OCI-LY3 (cell line): ENCODE measurements at regions not wholly inside any gene's neighbourhood (a gene's known extent, or its start where the extent isn't known, plus 50 kb on each side); places are given as distances from the start of the nearest gene placed in this dataset.
A peak's percentile ranks its signal among the peaks of the same experiment; 100 is the strongest.

Experiments
- H2AFZ ChIP-seq: fragments of 200-600, 300-600 bp; shearing (Covaris generic); 2 replicates; pipeline ENCODE4 v1.6.0; 2014; ENCODE audit warnings: antibody characterized with exemption, low read depth, low read length
- H3K27ac ChIP-seq: fragments of 200-600, 300-600 bp; sonication (generic); 2 replicates; pipeline ENCODE4 v1.5.1; 2014; ENCODE audit warnings: mild to moderate bottlenecking, low read length, moderate library complexity, mixed read lengths
- H3K27me3 ChIP-seq: fragments of 200-600, 300-600 bp; sonication (generic); 2 replicates; pipeline ENCODE4 v1.6.1; 2014; ENCODE audit warnings: low read depth, low read length, mixed read lengths
- H3K36me3 ChIP-seq: fragments of 200-600, 300-600 bp; sonication (generic); replicated peaks from 2 replicates; pipeline ENCODE3; 2014; ENCODE audit warnings: low read depth, low read length, mixed read lengths
- H3K4me1 ChIP-seq: fragments of 300-600, 200-600 bp; sonication (generic); 2 replicates; pipeline ENCODE4 v1.6.1; 2014; ENCODE audit warnings: low read length, mixed read lengths
- H3K4me2 ChIP-seq: fragments of 200-600, 300-600 bp; sonication (generic); 2 replicates; pipeline ENCODE4 v1.6.1; 2014; ENCODE audit warnings: low read length, mixed read lengths
- H3K4me3 ChIP-seq: fragments of 300-600, 200-600 bp; sonication (generic); 2 replicates; pipeline ENCODE4 v1.5.1; 2014; ENCODE audit warnings: antibody characterized with exemption, mild to moderate bottlenecking, low read length, moderate library complexity
- H3K79me2 ChIP-seq: fragments of 300-600, 200-600 bp; shearing (Covaris generic); 2 replicates; pipeline ENCODE4 v1.6.1; 2014; ENCODE audit warnings: mild to moderate bottlenecking, low read length, mixed read lengths
- H3K9ac ChIP-seq: fragments of 300-600, 200-600 bp; shearing (Covaris generic); 2 replicates; pipeline ENCODE4 v1.6.0; 2014; ENCODE audit warnings: mild to moderate bottlenecking, low read length, moderate library complexity
- H3K9me3 ChIP-seq: fragments of 200-600, 300-600 bp; shearing (Covaris generic); 2 replicates; pipeline ENCODE4 v1.6.1; 2014; ENCODE audit warnings: low read length, mixed read lengths; ENCODE audit not compliant: insufficient read depth
- H4K20me1 ChIP-seq: fragments of 200-600, 300-600 bp; sonication (generic); 2 replicates; pipeline ENCODE4 v1.6.1; 2016; ENCODE audit warnings: low read length, mixed read lengths; ENCODE audit not compliant: insufficient read depth
- CTCF ChIP-seq: fragments of 200-600, 300-600 bp; sonication (generic); IDR thresholded peaks from 2 replicates; pipeline ENCODE4 v1.5.1; 2014; ENCODE audit warnings: antibody characterized with exemption, low read length, low read depth
- EZH2phosphoT487 ChIP-seq: fragments of 200-600 bp; shearing (Covaris generic); IDR thresholded peaks from 2 replicates; pipeline ENCODE4 v1.6.1; 2018; ENCODE audit warnings: antibody characterized with exemption, mixed run types, low read depth

- Histone ChIP-seq H3K9ac (no peak overlapping the region), H3K4me3 (no peak overlapping the region), H3K27ac (no peak overlapping the region), H3K36me3 (no peaks in the 10 kb centered on the region), H3K9me3 (no peaks in the 10 kb centered on the region), H3K79me2 (no peaks in the 10 kb centered on the region), H2AFZ (no peak overlapping the region), H3K4me2 (no peak overlapping the region), H3K4me1 (peaks cover 10% of the 10 kb centered on the region), H4K20me1 (no peaks in the 10 kb centered on the region), H3K27me3 (no peaks in the 10 kb centered on the region)
- TF ChIP-seq CTCF (no peak), EZH2phosphoT487 (no peak)
Observed at GRCh38 chr5:124856726-124857125, 110.3 kb upstream of the ZNF608 start.

- no peak overlapping the region for H3K4me3 ChIP-seq
- H3K36me3 ChIP-seq: no peaks in the 10 kb centered on the region
- no peaks in the 10 kb centered on the region for H3K27me3 ChIP-seq
- H3K4me2 ChIP-seq: peak overlapping the region; percentile 14; the same call in 1 of the 2 replicates
- no peaks in the 10 kb centered on the region for H3K9me3 ChIP-seq
- H3K9ac ChIP-seq: no peak overlapping the region
- no peaks in the 10 kb centered on the region for H4K20me1 ChIP-seq
- no peak overlapping the region for H3K27ac ChIP-seq
- no peak overlapping the region for H2AFZ ChIP-seq
- H3K79me2 ChIP-seq: no peaks in the 10 kb centered on the region
- H3K4me1 ChIP-seq: peaks cover 10% of the 10 kb centered on the region
- TF ChIP-seq EZH2phosphoT487 (no peak), CTCF (no peak)
Observed at GRCh38 chr5:124858612-124859011, 112.2 kb upstream of the ZNF608 start.

GRCh38 chr5:124859027-124859426, 112.6 kb upstream of the ZNF608 start:
- Histone ChIP-seq H3K9me3 (no peaks in the 10 kb centered on the region), H2AFZ (no peak overlapping the region), H3K27me3 (no peaks in the 10 kb centered on the region), H3K4me2 (peak overlapping the region; percentile 14; the same call in 1 of the 2 replicates), H3K4me1 (peaks cover 10% of the 10 kb centered on the region), H3K36me3 (no peaks in the 10 kb centered on the region), H3K4me3 (no peak overlapping the region), H3K9ac (no peak overlapping the region), H3K27ac (no peak overlapping the region), H3K79me2 (no peaks in the 10 kb centered on the region), H4K20me1 (no peaks in the 10 kb centered on the region)
- no peak for TF ChIP-seq CTCF
- TF ChIP-seq EZH2phosphoT487: no peak

GRCh38 chr5:124859556-124860290, 113.3 kb upstream of the ZNF608 start:
- Histone ChIP-seq H3K27me3 (no peaks in the 10 kb centered on the region), H2AFZ (no peak overlapping the region), H3K4me3 (no peak overlapping the region), H3K9ac (no peak overlapping the region), H3K79me2 (no peaks in the 10 kb centered on the region), H3K4me2 (no peak overlapping the region), H3K4me1 (peaks cover 10% of the 10 kb centered on the region), H3K27ac (no peak overlapping the region), H3K9me3 (no peaks in the 10 kb centered on the region), H3K36me3 (no peaks in the 10 kb centered on the region), H4K20me1 (no peaks in the 10 kb centered on the region)
- TF ChIP-seq EZH2phosphoT487: no peak
- TF ChIP-seq CTCF: no peak
